ENCODE measurements at regions not wholly inside any gene's neighbourhood (a gene's known extent, or its start where the extent isn't known, plus 50 kb on each side); places are given as distances from the start of the nearest gene placed in this dataset.

DNA sequence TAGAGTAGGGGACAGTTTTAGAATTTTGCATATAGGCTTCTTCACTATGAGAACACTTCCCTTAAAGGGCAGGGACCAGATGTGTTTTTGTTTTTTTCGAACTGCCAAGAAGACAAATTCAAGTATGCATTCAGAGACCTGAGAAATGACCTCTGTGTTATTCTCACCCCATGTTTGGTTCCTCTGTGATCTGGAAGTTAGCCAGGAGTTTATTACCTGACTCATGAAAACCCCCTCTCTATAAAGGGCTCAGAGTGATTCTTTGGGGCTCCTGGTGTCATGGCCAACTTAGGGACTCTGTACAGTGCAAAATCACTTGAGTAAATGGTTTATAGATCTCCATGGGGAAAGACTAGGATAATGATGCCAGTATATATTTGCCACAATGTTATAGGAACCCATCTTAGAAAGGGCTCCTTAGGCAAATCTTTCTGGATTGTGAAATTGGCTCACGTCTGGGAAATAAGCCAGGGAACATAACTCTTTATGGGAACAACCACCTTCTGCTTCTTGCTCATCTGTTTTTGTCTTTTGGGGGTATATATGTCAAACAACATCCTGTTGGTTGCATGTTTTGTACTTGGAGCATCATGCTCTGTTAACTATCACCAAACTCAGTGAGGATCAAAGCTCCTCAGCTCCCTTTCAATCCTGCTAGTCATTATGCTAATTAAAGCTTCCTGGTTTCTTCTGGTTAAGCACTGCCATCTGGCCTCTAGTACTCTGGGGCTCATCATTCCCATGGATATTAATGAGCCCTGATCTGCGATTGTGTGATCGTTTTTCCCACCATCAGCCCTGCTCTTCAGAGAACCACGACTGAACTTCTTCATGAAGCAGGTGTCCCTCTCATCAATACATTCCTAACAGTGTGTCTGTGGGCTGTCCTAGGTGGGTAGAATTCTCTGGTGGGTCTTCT is 173.4 kb upstream of the CDH12 start:
- TF ChIP-seq, protein P1, sequence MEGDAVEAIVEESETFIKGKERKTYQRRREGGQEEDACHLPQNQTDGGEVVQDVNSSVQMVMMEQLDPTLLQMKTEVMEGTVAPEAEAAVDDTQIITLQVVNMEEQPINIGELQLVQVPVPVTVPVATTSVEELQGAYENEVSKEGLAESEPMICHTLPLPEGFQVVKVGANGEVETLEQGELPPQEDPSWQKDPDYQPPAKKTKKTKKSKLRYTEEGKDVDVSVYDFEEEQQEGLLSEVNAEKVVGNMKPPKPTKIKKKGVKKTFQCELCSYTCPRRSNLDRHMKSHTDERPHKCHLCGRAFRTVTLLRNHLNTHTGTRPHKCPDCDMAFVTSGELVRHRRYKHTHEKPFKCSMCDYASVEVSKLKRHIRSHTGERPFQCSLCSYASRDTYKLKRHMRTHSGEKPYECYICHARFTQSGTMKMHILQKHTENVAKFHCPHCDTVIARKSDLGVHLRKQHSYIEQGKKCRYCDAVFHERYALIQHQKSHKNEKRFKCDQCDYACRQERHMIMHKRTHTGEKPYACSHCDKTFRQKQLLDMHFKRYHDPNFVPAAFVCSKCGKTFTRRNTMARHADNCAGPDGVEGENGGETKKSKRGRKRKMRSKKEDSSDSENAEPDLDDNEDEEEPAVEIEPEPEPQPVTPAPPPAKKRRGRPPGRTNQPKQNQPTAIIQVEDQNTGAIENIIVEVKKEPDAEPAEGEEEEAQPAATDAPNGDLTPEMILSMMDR (IDR thresholded peaks at IDR 0.05) = no peak
- TF ChIP-seq ZFX (IDR thresholded peaks at IDR 0.05; ENCODE audit: borderline replicate concordance) = no peak

Data from 22Rv1 (cell line).